ENCODE measurements at regions not wholly inside any gene's neighbourhood (a gene's known extent, or its start where the extent isn't known, plus 50 kb on each side); places are given as distances from the start of the nearest gene placed in this dataset.

GRCh38 chr2:47310801-47311560 lies 58.1 kb upstream of the EPCAM start:
- no peaks in the 10 kb centered on the region for H3K4me1 ChIP-seq (ENCODE audit: insufficient read depth, poor library complexity, severe bottlenecking)
- no peak for DNase-seq (ENCODE audit: low spot score)
- H3K9me3 ChIP-seq (ENCODE audit: severe bottlenecking) = no peaks in the 10 kb centered on the region
- no peaks in the 10 kb centered on the region for H3K36me3 ChIP-seq (ENCODE audit: low read depth)
- H3K27me3 ChIP-seq (ENCODE audit: insufficient read depth, poor library complexity, severe bottlenecking) = no peaks in the 10 kb centered on the region
- no peak for ATAC-seq (ENCODE audit: low read depth)
- no peak overlapping the region for H3K27ac ChIP-seq (ENCODE audit: poor library complexity, severe bottlenecking)
- H3K4me3 ChIP-seq (ENCODE audit: severe bottlenecking) = no peak overlapping the region
- TF ChIP-seq, protein P1, sequence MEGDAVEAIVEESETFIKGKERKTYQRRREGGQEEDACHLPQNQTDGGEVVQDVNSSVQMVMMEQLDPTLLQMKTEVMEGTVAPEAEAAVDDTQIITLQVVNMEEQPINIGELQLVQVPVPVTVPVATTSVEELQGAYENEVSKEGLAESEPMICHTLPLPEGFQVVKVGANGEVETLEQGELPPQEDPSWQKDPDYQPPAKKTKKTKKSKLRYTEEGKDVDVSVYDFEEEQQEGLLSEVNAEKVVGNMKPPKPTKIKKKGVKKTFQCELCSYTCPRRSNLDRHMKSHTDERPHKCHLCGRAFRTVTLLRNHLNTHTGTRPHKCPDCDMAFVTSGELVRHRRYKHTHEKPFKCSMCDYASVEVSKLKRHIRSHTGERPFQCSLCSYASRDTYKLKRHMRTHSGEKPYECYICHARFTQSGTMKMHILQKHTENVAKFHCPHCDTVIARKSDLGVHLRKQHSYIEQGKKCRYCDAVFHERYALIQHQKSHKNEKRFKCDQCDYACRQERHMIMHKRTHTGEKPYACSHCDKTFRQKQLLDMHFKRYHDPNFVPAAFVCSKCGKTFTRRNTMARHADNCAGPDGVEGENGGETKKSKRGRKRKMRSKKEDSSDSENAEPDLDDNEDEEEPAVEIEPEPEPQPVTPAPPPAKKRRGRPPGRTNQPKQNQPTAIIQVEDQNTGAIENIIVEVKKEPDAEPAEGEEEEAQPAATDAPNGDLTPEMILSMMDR (IDR thresholded peaks at IDR 0.05; ENCODE audit: poor library complexity, severe bottlenecking) = no peak

DNA sequence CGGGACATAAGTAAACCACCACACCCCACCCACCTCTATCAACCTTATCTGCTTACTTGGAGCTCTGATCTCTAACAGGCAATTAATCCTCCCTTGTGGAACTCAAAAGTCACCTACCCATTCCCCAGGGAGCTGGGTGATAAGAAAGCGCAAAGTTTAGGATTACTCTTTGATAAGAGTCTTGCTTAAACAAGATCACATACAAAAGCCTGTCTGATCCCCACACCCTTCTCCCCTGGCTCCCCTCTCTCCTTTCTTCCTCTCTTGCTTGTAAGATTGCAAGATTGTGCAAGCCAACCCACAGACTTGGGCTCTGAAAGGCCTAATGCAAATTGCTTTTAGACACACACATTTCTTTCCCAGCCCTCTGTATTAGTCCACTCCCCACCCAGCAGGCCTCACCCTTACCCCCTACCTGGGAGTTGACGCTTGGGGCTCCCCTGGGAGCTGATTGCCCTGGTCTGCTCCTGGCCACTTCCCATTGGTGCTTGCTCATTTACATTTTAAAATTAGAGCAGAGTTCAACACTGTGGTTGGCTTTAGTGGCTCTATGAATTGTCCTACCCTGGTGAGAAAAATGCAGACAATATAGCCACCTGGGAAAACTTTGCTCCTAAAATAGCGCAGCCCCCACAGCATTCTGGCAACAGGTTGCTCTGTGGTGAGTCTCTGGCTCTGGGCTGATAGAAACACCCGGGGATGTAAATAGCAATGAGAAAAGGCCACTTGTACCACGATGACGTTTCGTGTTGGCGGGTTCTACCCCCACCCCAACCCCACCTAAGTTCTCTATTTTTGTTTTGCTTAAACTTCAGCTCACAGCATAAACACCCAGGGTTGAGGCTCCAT lies 58.9 kb upstream of the EPCAM start:
- ATAC-seq (ENCODE audit: low read depth) (no peak), DNase-seq (ENCODE audit: low spot score) (no peak)
- Histone ChIP-seq H3K4me3 (ENCODE audit: severe bottlenecking) (no peak overlapping the region), H3K4me1 (ENCODE audit: insufficient read depth, poor library complexity, severe bottlenecking) (no peaks in the 10 kb centered on the region), H3K9me3 (ENCODE audit: severe bottlenecking) (no peaks in the 10 kb centered on the region), H3K27me3 (ENCODE audit: insufficient read depth, poor library complexity, severe bottlenecking) (no peaks in the 10 kb centered on the region), H3K36me3 (ENCODE audit: low read depth) (no peaks in the 10 kb centered on the region), H3K27ac (ENCODE audit: poor library complexity, severe bottlenecking) (no peak overlapping the region)
- TF ChIP-seq, protein P1 (IDR thresholded peaks at IDR 0.05; ENCODE audit: poor library complexity, severe bottlenecking) = no peak

DNA sequence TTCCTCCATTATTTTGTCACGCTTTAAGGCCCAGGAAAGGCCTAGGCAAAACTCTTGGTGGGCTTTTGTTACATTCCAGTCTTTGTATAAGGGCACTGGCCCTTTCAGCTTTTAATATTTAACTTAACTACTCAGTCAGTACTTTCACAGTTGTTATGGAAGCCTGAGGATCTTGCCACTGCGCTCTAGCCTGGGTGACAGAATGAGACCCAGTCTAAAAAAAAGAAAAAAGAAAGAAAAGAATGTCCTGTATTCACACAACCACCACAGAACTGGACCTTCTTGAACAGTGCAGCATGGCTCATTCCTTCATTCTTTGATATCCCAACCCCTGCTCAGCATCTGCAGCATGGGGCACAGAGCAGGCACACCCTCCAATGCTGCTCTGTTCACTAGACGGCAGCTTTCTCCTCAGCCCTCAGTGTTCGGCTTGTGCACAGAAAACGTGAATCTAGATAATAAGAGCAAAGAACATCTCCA lies 59.6 kb upstream of the EPCAM start:
- Histone ChIP-seq H3K27me3 (ENCODE audit: insufficient read depth, poor library complexity, severe bottlenecking) (no peaks in the 10 kb centered on the region), H3K36me3 (ENCODE audit: low read depth) (no peaks in the 10 kb centered on the region), H3K27ac (ENCODE audit: poor library complexity, severe bottlenecking) (no peak overlapping the region), H3K4me1 (ENCODE audit: insufficient read depth, poor library complexity, severe bottlenecking) (no peaks in the 10 kb centered on the region), H3K4me3 (ENCODE audit: severe bottlenecking) (no peak overlapping the region), H3K9me3 (ENCODE audit: severe bottlenecking) (no peaks in the 10 kb centered on the region)
- TF ChIP-seq, protein P1 (IDR thresholded peaks at IDR 0.05; ENCODE audit: poor library complexity, severe bottlenecking) = no peak
- ATAC-seq (ENCODE audit: low read depth) = no peak
- DNase-seq (ENCODE audit: low spot score) = no peak

DNA sequence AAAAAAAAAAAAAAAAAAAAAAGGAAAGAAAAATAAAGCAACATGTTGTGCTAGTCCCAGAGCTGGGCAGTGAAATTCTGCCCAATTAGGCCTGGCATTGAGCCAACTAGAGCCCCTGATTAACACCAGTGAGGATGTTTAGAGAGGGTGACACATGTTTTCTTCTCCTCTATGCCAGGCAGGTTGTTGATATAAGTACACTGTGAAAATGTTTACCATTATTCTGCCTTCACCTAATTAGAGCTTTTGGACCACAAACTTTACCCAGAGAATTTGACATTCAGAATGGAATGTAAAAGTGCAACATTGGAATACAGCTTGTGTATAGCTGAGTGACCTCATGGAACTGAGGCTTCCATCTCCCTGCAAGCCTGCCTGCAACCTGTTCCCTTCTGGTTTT lies 62.0 kb upstream of the EPCAM start:
- H3K9me3 ChIP-seq (ENCODE audit: severe bottlenecking) = no peaks in the 10 kb centered on the region
- H3K27ac ChIP-seq (ENCODE audit: poor library complexity, severe bottlenecking) = no peak overlapping the region
- no peak for DNase-seq (ENCODE audit: low spot score)

More for the DNA sequence above, 62.0 kb upstream of the EPCAM start:
- no peaks in the 10 kb centered on the region for H3K4me1 ChIP-seq (ENCODE audit: insufficient read depth, poor library complexity, severe bottlenecking)
- H3K36me3 ChIP-seq (ENCODE audit: low read depth) = no peaks in the 10 kb centered on the region
- ATAC-seq (ENCODE audit: low read depth) = no peak
- H3K4me3 ChIP-seq (ENCODE audit: severe bottlenecking) = no peak overlapping the region
- no peaks in the 10 kb centered on the region for H3K27me3 ChIP-seq (ENCODE audit: insufficient read depth, poor library complexity, severe bottlenecking)
- TF ChIP-seq, protein P1 (IDR thresholded peaks at IDR 0.05; ENCODE audit: poor library complexity, severe bottlenecking) = no peak
